Stimulated activated CD4-positive, alpha-beta T cell treated with anti-CD3 and anti-CD28 coated beads, Interleukin-4, amount 100 ng/mL, for 24 hours (primary cell): ENCODE measurements at regions not wholly inside any gene's neighbourhood (a gene's known extent, or its start where the extent isn't known, plus 50 kb on each side); places are given as distances from the start of the nearest gene placed in this dataset.

Source experiments
- DNase-seq: peaks from one replicate; pipeline ENCODE4 v3.0.0-alpha.2; 2020

DNA sequence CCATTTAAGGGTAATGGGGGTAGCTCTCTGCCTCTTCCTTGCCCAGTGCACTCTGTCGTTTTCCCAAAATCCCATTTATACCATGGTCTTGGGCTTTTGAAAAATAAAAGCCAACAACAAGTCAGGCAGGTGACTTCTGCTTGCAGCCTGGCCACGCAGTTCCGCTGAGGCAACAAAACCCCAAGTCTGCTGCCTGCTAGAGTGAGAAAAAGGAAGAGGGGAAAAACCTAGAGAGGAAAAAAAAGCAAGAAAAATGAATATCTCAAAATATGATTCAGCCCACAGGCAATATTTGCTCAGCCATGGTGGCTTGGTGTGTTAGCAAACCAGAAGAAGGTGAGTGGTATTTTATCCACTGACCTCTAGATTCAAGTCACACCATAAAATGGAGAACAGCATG is 148.2 kb upstream of the FSTL4 start:
- DNase-seq, result no peak

GRCh38 chr5:133758641-133759040 is 146.3 kb upstream of the FSTL4 start:
- no peak for DNase-seq

DNA sequence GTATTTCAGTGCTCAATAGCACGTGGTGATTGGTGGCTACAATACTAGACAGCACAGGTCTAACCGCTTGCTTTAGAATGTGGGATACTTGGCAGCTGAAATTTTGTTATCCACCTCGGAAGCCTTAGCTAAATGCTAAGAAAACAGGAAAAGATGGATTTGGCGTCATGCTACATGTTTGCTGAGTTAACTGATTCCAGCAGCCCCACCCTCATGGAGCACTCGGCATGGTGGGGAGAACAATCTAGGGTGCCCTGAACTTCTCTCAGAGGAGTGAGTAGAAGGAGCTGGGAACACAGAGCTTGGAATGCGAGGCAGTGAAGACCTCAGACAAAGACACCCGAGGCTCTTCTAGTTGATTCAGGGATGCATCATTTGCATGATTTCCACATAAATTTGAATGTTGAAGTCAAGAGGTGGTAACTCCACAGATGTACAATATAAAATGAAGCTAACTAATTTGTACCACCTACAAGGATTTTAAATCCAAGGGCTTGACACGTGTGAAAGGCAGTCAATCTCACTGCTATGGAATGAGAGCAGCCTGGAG is 145.1 kb upstream of the FSTL4 start:
- DNase-seq, result no peak

DNA sequence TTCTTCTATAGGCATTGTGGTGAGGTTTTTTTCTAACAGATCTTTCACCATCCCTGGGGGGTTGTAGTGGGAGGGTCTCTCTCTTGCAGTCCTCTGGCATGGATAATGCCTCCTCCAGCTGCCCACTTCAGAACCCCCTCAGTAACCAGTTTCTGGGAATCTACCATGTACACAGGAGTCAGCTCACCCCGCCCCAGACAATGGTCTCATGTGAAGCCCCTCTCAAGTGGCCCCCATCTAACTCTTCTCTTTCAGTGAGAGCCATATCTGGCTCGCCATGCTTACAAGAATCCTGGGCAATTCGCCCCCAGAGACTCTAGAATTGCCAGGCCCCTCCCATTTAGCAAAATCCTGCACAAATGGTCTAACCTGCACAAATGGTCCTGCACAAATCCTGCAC is 144.4 kb upstream of the FSTL4 start:
- DNase-seq, result no peak

GRCh38 chr5:133756036-133756435 is 143.7 kb upstream of the FSTL4 start:
- no peak for DNase-seq

DNA sequence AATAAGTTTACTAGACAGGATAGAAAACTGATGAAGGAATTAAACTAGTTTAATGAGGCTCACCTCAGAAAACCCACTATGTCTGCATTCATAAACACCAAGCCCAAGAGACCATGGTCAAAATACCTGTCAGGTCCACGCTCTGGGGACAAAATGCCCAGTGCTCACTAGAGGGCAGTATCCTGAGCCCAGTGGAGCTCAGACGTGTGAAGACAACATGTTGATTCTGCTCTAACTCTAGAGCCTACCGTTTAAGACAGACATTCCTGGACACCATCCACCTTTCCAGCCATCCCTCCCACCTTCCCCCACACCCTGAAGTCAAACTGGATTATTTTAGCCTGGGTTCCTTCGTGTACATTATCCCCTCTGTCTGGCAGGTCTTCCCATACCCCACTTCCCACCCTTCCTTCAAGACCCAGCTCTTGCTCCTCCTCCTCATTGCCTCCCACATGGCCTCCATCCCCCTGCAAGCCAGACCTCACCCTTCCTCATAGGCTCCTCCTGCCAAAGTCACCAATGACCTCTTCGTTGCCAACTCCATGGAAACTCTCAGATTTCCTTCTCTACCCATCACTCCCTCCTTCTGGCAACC is 142.3 kb upstream of the FSTL4 start:
- peak; percentile 24 for DNase-seq

DNA sequence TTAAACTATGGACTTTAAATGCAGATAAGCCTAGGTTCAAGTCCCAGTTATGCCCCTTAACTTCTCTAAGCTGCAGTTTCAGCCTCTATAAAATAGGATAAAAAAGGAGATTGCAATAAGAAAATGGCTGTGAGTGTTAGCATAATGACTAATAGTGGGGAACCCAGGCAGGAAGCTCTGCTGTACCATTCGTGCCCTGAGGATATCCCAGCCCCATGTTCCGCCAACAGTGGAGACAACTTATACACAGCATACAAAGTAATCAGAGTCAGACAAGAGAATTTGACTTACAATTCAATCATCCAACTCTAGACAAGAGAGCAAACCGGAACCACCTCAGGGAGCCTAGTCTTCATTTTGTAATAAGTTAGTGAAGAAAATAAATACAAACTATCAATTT is 141.5 kb upstream of the FSTL4 start:
- no peak for DNase-seq

GRCh38 chr5:133751846-133752245 is 139.5 kb upstream of the FSTL4 start:
- DNase-seq, result no peak

DNA sequence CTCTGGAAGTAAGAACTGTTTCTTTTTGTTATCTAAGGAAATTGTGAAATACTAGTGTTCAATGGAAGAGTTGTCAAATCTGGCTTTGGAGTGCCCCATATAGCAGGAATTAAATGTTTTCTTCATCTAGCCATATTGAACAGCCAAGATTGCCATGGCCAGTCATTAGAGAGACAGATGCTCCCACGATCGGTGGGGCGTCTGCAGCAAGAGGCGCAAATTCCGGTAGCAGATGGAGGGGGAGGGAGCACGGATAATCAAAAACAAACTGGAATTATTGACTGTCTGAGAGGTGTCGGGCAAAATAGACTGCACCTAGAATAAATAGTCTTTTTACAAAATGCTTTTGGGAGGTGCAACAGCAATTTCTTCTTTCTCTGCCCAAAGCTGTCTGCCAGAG is 139.1 kb upstream of the FSTL4 start:
- no peak for DNase-seq

GRCh38 chr5:133750856-133751255 is 138.5 kb upstream of the FSTL4 start:
- no peak for DNase-seq

DNA sequence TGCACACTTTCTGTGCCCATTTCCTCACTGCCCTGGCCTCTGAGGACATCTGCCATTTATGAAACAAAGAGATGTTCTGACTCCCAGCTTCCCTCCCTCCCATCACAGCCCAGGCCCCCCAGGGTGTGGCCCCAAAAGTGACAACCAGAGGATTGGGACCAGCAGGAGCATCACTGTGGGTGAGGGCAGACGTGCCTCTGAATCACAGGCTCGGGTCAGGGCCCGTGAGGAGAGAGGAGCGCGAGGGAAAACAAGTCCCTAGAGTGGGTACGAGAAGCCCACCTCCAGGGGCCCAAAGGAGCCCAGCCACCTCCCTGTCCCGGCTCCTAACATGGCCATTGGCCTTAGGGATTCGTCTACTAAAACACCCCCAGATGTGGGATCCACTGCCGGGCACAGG is 138.0 kb upstream of the FSTL4 start:
- DNase-seq, result no peak

GRCh38 chr5:133749331-133749985 is 137.1 kb upstream of the FSTL4 start:
- no peak for DNase-seq

DNA sequence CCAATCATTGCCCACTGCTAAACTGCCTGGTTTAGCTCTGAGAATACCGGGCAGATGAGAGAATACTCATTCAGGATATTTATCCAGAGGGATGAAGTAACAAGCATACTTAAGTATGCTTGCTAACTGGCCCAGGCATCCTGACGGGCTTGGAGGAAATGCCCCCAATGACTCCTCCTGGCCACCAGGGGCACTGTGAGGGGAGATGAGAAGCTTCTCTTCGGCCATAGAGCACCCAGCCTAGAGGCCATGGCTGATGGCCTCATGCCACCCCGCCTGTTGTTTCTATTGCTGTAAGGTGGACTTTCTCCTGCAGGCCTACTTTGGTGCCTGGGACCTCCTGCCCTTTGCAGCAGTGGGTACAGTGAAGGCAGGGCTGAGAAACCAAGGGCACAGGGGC is 134.5 kb upstream of the FSTL4 start:
- DNase-seq, result peak; percentile 17

DNA sequence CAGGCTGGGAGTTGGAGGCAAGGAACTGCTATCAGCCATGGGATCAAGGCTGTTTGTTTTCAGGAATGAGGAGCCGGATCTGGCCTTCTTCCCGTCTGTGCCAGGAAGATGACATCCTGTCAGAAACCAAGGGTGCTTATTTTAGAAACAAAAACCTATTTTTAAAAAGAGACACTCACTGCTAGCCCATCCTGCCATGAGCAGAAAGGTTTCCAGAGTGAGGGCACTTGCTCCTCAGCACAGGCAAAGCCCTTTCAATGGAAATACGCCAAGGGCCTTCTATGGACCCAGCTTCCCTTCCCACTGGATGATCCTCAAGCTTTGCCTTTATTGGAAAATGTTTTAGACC is 132.6 kb upstream of the FSTL4 start:
- no peak for DNase-seq

DNA sequence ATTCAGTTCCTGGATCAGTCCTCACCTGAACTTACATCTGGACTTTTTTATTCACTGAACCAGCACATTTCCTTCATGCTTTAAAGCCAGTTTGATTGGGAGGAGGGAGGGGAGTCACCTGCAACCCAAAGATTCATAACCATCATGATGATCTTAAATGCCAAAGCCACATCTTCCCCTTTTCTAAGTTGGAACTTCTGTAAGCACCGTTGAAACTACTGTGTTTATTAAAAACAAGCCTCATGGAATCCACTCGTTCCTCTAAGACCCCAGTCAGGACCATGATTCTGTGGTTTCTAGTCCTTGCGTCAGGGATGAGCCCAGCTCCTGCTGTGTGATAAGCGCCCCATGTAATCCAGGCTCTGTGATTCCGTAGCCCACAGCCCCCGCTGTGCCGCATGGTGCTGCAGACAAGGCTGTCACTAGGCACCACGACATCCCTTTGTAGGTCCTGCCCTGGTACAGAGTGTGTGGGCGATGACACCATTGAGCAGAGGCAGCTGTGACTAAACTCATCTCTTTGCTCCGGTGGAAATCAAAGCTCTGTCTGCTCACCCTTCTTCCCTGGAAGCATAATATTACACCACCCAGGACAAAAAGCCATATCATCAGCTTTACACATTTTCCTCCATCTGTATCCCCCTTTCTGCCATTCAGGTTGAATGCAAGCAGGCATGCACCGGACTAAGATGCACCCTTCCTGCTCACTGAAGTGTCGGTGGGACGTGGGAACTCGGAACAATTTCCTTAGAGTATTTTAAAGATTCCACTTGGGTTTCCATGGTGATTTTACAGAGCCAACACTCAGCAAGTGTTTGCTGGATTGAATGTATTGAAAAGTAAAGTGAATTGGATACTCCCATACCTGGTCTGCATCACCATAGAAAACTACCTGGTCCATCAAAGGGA is 132.0 kb upstream of the FSTL4 start:
- no peak for DNase-seq

GRCh38 chr5:133742431-133742988 is 130.2 kb upstream of the FSTL4 start:
- DNase-seq, result no peak

DNA sequence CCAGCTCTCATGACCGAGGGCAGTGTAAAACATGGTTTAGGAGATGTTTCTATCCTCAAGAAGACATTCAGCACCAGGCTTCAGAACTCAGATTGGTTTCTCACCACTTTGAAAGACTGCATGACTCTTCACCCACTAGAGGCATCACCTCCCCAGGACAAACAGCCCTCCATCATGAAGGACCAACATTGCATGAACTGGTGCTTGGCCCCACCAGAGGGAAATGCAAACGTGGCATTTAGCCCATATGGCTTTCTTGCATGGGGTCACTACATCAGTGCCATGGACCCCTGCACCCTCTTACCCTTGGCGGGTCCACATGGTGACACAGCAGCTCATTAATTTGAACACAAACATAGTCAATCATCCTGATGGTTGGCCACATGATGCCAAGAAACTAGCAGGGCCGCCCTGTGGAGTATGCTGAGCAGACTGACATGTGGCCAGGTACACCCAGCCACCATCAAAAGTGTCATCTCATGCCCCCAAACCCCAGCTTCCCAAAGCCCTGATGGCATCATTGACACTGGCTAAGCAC is 129.5 kb upstream of the FSTL4 start:
- DNase-seq, result no peak

- DNase-seq, result no peak
Observed at GRCh38 chr5:133741396-133741795, 129.1 kb upstream of the FSTL4 start.

DNA sequence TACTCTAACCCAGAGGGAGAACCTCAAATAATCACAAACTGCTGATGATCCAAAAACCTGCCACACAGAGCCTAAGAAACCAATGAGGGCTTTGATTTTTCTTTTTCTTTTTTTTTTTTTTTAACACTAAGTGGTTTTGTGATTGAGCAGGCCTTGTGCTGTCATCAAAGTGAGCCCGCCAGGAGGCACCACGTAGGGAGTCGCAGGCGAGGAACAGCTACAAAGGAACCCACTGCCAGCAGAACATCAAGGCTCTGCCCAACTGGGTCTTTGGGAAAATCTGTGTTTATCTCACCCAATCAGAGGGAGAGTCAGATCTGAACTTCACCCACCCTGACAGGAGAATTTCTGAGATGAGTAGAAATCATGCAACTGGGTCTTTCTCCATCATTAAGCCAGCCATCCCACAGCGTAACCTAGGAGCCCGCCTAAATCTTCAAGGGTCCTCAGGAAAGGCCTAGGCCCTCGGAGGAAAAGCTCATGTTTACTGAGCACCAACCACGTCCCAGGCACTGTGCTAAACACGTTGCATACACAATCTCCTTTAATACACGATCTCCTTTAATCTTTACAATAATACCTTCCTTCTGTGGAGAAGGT is 126.9 kb upstream of the FSTL4 start:
- DNase-seq, result no peak

DNA sequence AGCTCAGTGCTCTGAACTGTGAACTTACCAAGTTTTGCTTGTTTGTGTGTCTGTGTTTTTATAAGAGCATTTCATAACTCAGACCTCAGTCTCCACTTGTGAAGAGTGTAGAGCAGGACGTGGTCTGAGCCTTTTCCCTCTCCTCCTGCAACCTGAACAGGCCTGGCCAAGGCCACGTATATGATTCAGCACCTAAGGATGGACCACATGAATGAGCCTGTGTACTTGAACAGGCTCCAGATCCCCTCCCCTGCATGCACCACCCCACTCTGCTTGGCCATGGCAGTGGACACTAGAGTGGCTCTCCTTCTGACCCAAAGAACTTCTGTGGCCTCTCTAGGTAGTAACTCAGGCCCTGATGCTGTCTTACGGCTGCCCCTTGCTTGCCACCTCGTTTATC is 125.9 kb upstream of the FSTL4 start:
- DNase-seq, result no peak

- no peak for DNase-seq
Observed at GRCh38 chr5:133736512-133736911, 124.2 kb upstream of the FSTL4 start.

DNA sequence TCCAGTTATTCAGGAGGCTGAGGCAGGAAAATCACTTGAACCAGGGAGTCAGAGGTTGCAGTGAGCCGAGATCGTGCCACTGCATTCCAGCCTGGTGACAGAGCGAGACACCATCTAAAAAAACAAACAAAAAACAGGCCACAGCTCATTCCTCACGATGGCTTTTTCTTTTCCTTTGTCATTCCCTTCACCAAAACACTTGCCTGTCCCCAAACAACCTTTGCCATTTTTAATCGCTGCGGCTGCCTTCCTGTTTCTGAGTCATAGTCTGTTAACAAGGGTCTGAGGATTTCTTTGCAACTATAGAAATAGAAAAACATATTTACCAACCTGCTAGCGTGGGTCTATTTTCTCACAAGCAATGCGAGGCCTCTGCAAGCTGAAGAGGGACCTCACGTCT is 123.0 kb upstream of the FSTL4 start:
- no peak for DNase-seq

DNA sequence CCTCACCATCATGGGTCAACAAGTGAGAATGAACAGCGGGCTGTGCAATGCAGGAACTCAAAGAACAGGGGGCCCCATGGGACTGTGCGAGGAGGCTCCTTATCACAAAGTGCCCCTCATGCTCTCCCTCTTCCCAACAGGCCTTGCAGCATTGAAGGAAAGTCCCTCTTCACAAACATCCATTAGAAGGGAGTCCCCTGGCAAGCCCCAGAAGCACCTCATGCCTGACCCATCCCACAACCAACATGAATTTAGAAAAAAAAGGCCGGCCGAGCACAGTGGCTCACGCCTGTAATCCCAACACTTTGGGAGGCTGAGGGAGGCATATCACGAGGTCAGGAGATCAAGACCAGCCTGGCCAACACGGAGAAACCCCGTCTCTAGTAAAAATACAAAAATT is 122.6 kb upstream of the FSTL4 start:
- no peak for DNase-seq
